SH-SY5Y (cell line): ENCODE measurements at regions not wholly inside any gene's neighbourhood (a gene's known extent, or its start where the extent isn't known, plus 50 kb on each side); places are given as distances from the start of the nearest gene placed in this dataset.

Source experiments
- GATA2 ChIP-seq: IDR thresholded peaks from 2 replicates; pipeline ENCODE4 v1.6.1; 2011; ENCODE audit warnings: mild to moderate bottlenecking, low read depth, low read length
- GATA3 ChIP-seq: IDR thresholded peaks from 2 replicates; pipeline ENCODE4 v1.6.1; 2011; ENCODE audit warnings: low read depth, mild to moderate bottlenecking, low read length, moderate library complexity

- no peak for TF ChIP-seq GATA2
- TF ChIP-seq GATA3: no peak
These were observed 197.1 kb downstream of the ABCC12 start for GRCh38 chr16:47958726-47959125.
